Lower lobe of right lung (tissue), 2 donors: ENCODE measurements at regions not wholly inside any gene's neighbourhood (a gene's known extent, or its start where the extent isn't known, plus 50 kb on each side); places are given as distances from the start of the nearest gene placed in this dataset.
"Not testable (repeated sequence)": the region's sequence is repeated elsewhere in the genome, so short reads cannot be mapped to it uniquely, and the experiment has no call there.

ENCODE experiments used
- ATAC-seq, 2 donors: fragments of 200-7000 bp; cut with Tn5 transposase; one replicate each; pipeline ENCODE4 v1.9.1; 2020 to 2022; ENCODE audit warnings: mild to moderate bottlenecking in 2 of 2, moderate library complexity in 2 of 2
- DNase-seq: peaks from one replicate; pipeline ENCODE4 v3.0.0-alpha.2; 2020
- H3K27ac ChIP-seq: fragments of 200-600 bp; one replicate; pipeline ENCODE4 v1.8.0; 2022
- H3K27me3 ChIP-seq: fragments of 200-600 bp; one replicate; pipeline ENCODE4 v1.8.0; 2022; ENCODE audit warnings: low read depth
- H3K36me3 ChIP-seq: fragments of 200-600 bp; one replicate; pipeline ENCODE4 v1.8.0; 2022; ENCODE audit warnings: mild to moderate bottlenecking
- H3K4me1 ChIP-seq: fragments of 200-600 bp; one replicate; pipeline ENCODE4 v1.8.0; 2022
- H3K4me3 ChIP-seq: fragments of 200-600 bp; one replicate; pipeline ENCODE4 v1.8.0; 2022; ENCODE audit warnings: mild to moderate bottlenecking
- H3K9me3 ChIP-seq: fragments of 200-600 bp; one replicate; pipeline ENCODE4 v1.8.0; 2022
- intact Hi-C: fragments of 100-400 bp; cut with DNase I; formaldehyde crosslinking; loops from one replicate; pipeline ENCODE4 v1.11.0; 2022
- donor health status: DM: no; HTN: yes; CAD: no; lungs with severe emphysema.

- H3K9me3 ChIP-seq, DNase-seq, H3K4me1 ChIP-seq, H3K27me3 ChIP-seq, H3K36me3 ChIP-seq, intact Hi-C loops, H3K27ac ChIP-seq, ATAC-seq, H3K4me3 ChIP-seq: not testable (repeated sequence)
These were observed 264.7 kb downstream of the BCL2L11 start for GRCh38 chr2:111385226-111385957.

DNA sequence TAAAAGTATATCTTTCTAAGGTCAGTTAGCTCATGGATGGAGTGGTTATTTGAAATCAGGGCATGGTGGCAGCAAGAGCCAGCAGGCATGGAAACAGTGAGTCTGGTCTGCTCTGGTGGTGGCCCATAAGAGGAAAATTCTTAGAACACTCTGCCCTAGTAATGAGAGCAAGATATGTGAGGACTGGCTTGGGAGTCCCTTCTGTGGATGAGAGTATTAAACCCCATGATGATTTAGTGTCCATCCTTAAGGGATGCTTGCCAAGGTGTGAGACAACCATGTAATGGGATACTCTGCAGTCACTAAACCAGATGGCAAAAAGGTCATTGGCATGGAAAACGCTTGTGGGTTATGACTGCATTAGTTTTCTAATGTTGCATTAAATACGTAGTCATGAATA lies 269.9 kb downstream of the BCL2L11 start:
- H3K27me3 ChIP-seq, H3K27ac ChIP-seq, H3K36me3 ChIP-seq, ATAC-seq, H3K4me1 ChIP-seq, H3K9me3 ChIP-seq, DNase-seq, H3K4me3 ChIP-seq, intact Hi-C loops: not testable (repeated sequence)

GRCh38 chr2:111395350-111396128 lies 274.8 kb downstream of the BCL2L11 start:
- H3K27ac ChIP-seq, DNase-seq, H3K9me3 ChIP-seq, intact Hi-C loops, H3K27me3 ChIP-seq, H3K4me1 ChIP-seq, H3K36me3 ChIP-seq, H3K4me3 ChIP-seq: not testable (repeated sequence)
- peak; percentile 45 to 62 for ATAC-seq

- H3K36me3 ChIP-seq, intact Hi-C loops, H3K27me3 ChIP-seq, H3K9me3 ChIP-seq, H3K4me3 ChIP-seq, DNase-seq, ATAC-seq, H3K4me1 ChIP-seq, H3K27ac ChIP-seq: not testable (repeated sequence)
These were observed 280.0 kb downstream of the BCL2L11 start for GRCh38 chr2:111400598-111401253.

- ATAC-seq, intact Hi-C loops, DNase-seq, H3K9me3 ChIP-seq, H3K36me3 ChIP-seq, H3K4me1 ChIP-seq, H3K27ac ChIP-seq, H3K4me3 ChIP-seq, H3K27me3 ChIP-seq: not testable (repeated sequence)
These were observed 280.8 kb downstream of the BCL2L11 start for GRCh38 chr2:111401270-111402140.

GRCh38 chr2:111402450-111402849 lies 281.7 kb downstream of the BCL2L11 start:
- intact Hi-C loops, ATAC-seq: not testable (repeated sequence)

DNA sequence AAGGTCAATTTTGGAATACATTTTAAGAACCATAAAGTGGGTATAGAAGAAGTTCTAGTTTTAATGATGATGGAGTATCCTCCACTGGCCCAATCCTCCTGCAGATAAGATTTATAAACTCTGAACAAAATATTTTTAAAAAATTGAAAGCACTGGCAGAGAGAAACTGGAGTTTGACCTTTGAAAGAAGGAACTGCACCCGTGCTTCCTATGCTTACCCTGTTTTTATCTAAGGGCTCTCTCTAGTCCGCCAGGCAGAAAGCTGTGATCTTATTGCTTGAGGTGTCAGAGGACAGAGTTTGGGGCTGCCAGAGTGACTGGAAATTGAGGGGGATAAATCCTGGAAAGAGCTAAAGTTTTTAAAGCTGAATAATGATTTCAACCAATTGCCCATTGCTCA lies 282.6 kb downstream of the BCL2L11 start:
- H3K27ac ChIP-seq, H3K27me3 ChIP-seq, H3K4me3 ChIP-seq, intact Hi-C loops, H3K4me1 ChIP-seq, H3K36me3 ChIP-seq, H3K9me3 ChIP-seq, ATAC-seq, DNase-seq: not testable (repeated sequence)

More at GRCh38 chr2:111402450-111402849, 281.7 kb downstream of the BCL2L11 start:
- not testable (repeated sequence) for H3K4me3 ChIP-seq, DNase-seq, H3K9me3 ChIP-seq, H3K4me1 ChIP-seq, H3K27me3 ChIP-seq, H3K27ac ChIP-seq, H3K36me3 ChIP-seq

DNA sequence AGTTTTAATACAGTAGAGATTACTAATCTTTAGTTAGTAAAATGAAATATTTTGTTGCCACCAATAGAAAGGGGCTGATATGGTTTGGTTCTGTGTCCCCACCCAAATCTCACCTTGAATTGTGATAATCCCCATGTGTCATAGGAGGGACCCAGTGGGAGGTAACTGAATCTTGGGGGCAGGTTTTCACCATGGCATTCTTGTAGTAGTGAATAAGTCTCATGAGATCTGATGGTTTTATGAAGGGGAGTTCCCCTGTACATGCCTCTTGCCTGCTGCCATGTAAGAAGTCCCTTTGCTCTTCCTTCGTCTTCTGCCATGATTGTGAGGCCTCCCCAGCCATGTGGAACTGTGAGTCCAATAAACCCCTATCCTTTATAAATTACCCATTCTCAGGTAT lies 285.9 kb downstream of the BCL2L11 start:
- H3K27ac ChIP-seq, H3K4me3 ChIP-seq, H3K27me3 ChIP-seq, H3K9me3 ChIP-seq, DNase-seq, ATAC-seq, H3K36me3 ChIP-seq, H3K4me1 ChIP-seq, intact Hi-C loops: not testable (repeated sequence)

DNA sequence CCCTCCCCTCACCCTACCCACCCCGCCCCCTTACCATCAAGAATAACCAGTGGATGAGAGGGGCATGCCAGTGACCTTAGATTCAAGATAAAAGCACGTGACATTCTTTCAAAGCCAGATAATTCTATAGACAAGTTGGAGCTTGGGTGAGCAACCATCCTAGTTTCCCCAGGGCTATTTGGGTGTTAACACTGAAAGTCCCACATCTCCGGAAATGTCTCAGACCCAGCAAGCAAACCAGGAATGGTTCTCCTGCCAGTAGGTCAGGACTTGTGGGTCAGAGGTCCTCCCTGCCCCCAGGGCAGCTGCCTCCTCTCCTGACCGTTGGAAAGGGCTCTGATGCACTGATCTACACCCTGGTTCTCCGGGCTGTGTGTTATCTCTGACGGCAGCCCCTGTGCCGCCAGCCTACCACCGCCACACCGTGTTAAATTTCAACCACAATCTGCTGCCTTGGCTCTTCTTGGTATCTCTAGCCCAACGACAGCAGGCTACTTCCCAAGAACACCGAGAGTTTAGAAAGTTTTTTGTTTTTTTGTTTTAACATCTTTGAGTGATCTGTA lies 287.0 kb downstream of the BCL2L11 start:
- H3K4me3 ChIP-seq, H3K36me3 ChIP-seq, H3K27me3 ChIP-seq, intact Hi-C loops, H3K27ac ChIP-seq, H3K9me3 ChIP-seq, ATAC-seq, H3K4me1 ChIP-seq, DNase-seq: not testable (repeated sequence)

DNA sequence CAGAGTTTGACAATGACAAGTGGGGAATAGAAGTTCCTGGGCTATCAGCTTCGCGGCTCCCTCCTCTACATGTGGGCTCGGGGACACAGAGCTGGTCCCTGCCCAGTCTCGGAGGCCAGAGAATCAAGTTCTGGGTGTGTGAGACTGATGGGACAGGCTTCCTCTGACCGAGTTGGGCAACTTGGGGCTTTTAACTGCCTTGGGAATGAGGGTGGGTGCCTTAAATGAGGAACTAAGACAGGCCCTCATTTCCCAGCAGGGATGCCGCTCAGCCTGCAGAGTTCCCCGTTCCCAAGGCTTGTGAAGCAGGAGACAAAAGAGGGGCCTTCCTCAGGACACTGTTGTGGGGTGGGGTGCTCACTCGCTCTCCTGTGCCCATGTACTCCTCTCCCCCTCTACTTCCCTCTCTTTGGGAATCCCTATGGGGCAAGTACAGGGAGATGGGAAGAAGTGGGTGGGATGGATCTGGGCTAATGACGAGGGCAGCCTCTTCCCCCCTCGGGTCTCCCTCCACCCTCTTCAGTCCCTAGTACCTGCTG lies 290.2 kb downstream of the BCL2L11 start:
- H3K9me3 ChIP-seq, H3K4me1 ChIP-seq, H3K27ac ChIP-seq, intact Hi-C loops, H3K4me3 ChIP-seq, DNase-seq, H3K27me3 ChIP-seq, H3K36me3 ChIP-seq: not testable (repeated sequence)
- ATAC-seq, result peak; percentile 28 to 48

DNA sequence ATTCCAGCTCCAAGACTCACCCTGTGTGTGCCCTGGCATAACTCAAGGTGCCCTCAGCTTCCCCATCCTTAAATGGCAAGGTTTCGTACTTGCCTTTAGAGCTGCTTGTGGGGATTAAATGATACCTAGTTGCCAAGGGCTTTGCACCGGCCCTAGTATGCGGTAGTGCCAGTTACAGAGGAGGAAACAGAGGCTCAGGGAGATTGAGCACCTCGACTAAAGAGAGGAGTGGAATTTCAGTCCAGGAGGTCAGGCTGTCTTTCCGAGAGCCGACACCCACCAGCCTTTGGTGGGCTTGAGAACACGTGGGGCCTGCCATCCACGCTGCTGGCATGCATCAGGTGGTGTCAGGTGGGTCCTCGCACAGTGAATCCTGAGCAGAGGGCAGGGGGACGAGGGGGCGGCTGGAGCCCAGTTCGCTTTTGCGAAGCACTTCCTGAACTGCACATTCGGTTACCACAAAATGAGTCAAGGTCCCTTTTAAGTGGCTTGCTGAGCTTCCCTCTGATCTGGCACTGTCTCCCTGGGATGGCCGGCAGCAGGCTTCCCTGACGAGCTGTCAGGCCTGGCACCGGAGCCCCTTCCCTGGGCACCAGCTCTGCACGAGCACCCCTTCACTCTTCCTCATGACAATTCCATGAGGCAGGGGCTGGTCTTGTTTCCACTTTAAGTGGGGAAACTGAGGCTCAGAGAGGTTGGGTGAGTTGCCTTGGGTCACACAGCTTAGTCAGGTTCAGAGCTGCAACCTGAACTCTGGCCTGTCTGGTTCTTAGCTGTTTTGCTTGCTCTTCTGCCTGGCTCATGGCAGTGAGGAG lies 291.4 kb downstream of the BCL2L11 start:
- H3K36me3 ChIP-seq, H3K4me1 ChIP-seq, DNase-seq, H3K27me3 ChIP-seq, H3K27ac ChIP-seq, H3K9me3 ChIP-seq, intact Hi-C loops, H3K4me3 ChIP-seq: not testable (repeated sequence)
- ATAC-seq, result peak; percentile 8 to 24
